Testis (tissue), 2 donors: ENCODE measurements at regions not wholly inside any gene's neighbourhood (a gene's known extent, or its start where the extent isn't known, plus 50 kb on each side); places are given as distances from the start of the nearest gene placed in this dataset.

Source experiments
- CTCF ChIP-seq, 3 experiments: fragments of 450-650 bp in 2 of 3; fragments of 200-600 bp in 1 of 3; sonication (generic) in 1 of 3; IDR thresholded peaks; one replicate each; pipeline ENCODE4 v1.5.1; 2016 to 2019; ENCODE audit warnings: antibody characterized with exemption in 3 of 3, mild to moderate bottlenecking in 2 of 3, moderate library complexity in 1 of 3
- POLR2A ChIP-seq: fragments of 450-650 bp; IDR thresholded peaks from one replicate; pipeline ENCODE4 v1.6.1; 2017; ENCODE audit warnings: antibody characterized with exemption, mild to moderate bottlenecking, moderate library complexity

GRCh38 chr6:154891901-154892300 is 103.2 kb upstream of the TIAM2 start:
- TF ChIP-seq CTCF (IDR thresholded peaks at IDR 0.05) (no peak), POLR2A (no peak)
